H1 (cell line): ENCODE measurements at regions not wholly inside any gene's neighbourhood (a gene's known extent, or its start where the extent isn't known, plus 50 kb on each side); places are given as distances from the start of the nearest gene placed in this dataset.

Source experiments
- CTCF ChIA-PET: fragments of 300-600 bp; sonication (Branson Sonifier 250); formaldehyde crosslinking; loops from one replicate; lab custom pipeline; 2021; ENCODE audit not compliant: partially characterized antibody; lab: Charles Lee
- POLR2A ChIA-PET: fragments of 300-600 bp; sonication (Branson Sonifier 250); formaldehyde crosslinking; loops from one replicate; lab custom pipeline; 2021; ENCODE audit warnings: inconsistent platforms; ENCODE audit not compliant: partially characterized antibody; lab: Charles Lee
- DNase-seq, 2 experiments: peaks; one replicate each; pipeline versions ENCODE4 v3.0.0 to v3.0.0-alpha.2; 2010 to 2022; ENCODE audit warnings: low spot score in 2 of 2, low read depth in 1 of 2, mixed read lengths in 1 of 2
- FAIRE-seq: peaks from 2 replicates; lab custom pipeline; 2011; peaks lifted over from hg19 to GRCh38; lab: Jason Lieb, UNC
- H2AFZ ChIP-seq: 2 replicates; pipeline ENCODE4 v1.8.1; 2012; ENCODE audit warnings: low read length, inconsistent platforms
- H2AK5ac ChIP-seq: 2 replicates; pipeline ENCODE4 v1.6.1; 2013; ENCODE audit warnings: low read depth, low read length
- H2BK120ac ChIP-seq: replicated peaks from 2 replicates; pipeline ENCODE3; 2013; ENCODE audit warnings: low read depth, low read length, inconsistent platforms
- H2BK12ac ChIP-seq: 2 replicates; pipeline ENCODE4 v1.6.1; 2013; ENCODE audit warnings: low read depth, low read length
- H2BK15ac ChIP-seq: 2 replicates; pipeline ENCODE4 v1.6.1; 2013; ENCODE audit warnings: low read length
- H2BK20ac ChIP-seq: 2 replicates; pipeline ENCODE4 v1.6.1; 2013; ENCODE audit warnings: low read length
- H2BK5ac ChIP-seq: 2 replicates; pipeline ENCODE4 v1.6.1; 2013; ENCODE audit warnings: low read depth, low read length
- H3K14ac ChIP-seq: 2 replicates; pipeline ENCODE4 v1.6.1; 2013; ENCODE audit warnings: inconsistent platforms; ENCODE audit not compliant: insufficient read length
- H3K18ac ChIP-seq: 2 replicates; pipeline ENCODE4 v1.6.1; 2013; ENCODE audit warnings: low read length; ENCODE audit errors: extremely low read depth
- H3K23ac ChIP-seq: 2 replicates; pipeline ENCODE4 v1.6.1; 2013; ENCODE audit warnings: inconsistent platforms; ENCODE audit not compliant: insufficient read length
- H3K23me2 ChIP-seq: 2 replicates; pipeline ENCODE4 v1.6.1; 2013; ENCODE audit warnings: low read depth, low read length
- H3K27ac ChIP-seq: 2 replicates; pipeline ENCODE4 v1.6.1; 2011; ENCODE audit warnings: low read depth, low read length, inconsistent platforms
- H3K27me3 ChIP-seq, 4 experiments: replicated peaks in 1 of 4; 1 replicate in 1 of 4; 2 replicates in 3 of 4; pipeline versions ENCODE4 v1.6.1 to v1.8.1; 2011 to 2013; ENCODE audit warnings: low read length in 3 of 4, mild to moderate bottlenecking in 3 of 4, inconsistent platforms in 2 of 4, mixed read lengths in 2 of 4, moderate library complexity in 1 of 4; ENCODE audit not compliant: control insufficient read depth in 3 of 4, insufficient read depth in 3 of 4; ENCODE audit errors: extremely low read depth in 1 of 4
- H3K36me3 ChIP-seq, 4 experiments: 2 replicates each; pipeline versions ENCODE4 v1.6.1 to v1.8.1; 2011 to 2013; ENCODE audit warnings: mild to moderate bottlenecking in 4 of 4, low read length in 3 of 4, moderate library complexity in 2 of 4, control low read depth in 1 of 4, inconsistent platforms in 1 of 4; ENCODE audit not compliant: insufficient read depth in 4 of 4, control insufficient read depth in 2 of 4
- H3K4ac ChIP-seq: replicated peaks from 2 replicates; pipeline ENCODE3; 2013; ENCODE audit warnings: low read length, low read depth, mixed read lengths, inconsistent platforms; ENCODE audit not compliant: insufficient read length
- H3K4me1 ChIP-seq, 4 experiments: replicated peaks in 1 of 4; 1 replicate in 1 of 4; 2 replicates in 3 of 4; pipeline versions ENCODE4 v1.6.1 to v1.8.1; 2011 to 2013; ENCODE audit warnings: low read length in 3 of 4, inconsistent platforms in 2 of 4, mixed read lengths in 1 of 4; ENCODE audit not compliant: insufficient read depth in 4 of 4, control insufficient read depth in 3 of 4
- H3K4me2 ChIP-seq, 2 experiments: 2 replicates each; pipeline versions ENCODE4 v1.6.1 to v1.8.1; 2011 to 2013; ENCODE audit warnings: low read depth in 2 of 2, low read length in 2 of 2, control low read depth in 1 of 2, inconsistent platforms in 1 of 2, mild to moderate bottlenecking in 1 of 2; ENCODE audit not compliant: insufficient read depth in 1 of 2
- H3K4me3 ChIP-seq, 4 experiments: fragments of 200-600, 300-600 bp in 1 of 4; sonication (generic), shearing (Covaris generic), sonication (Bioruptor Twin) in 1 of 4; 2 replicates each; pipeline versions ENCODE4 v1.5.1 to v1.8.1; 2011 to 2016; ENCODE audit warnings: low read length in 4 of 4, low read depth in 3 of 4, control low read depth in 2 of 4, inconsistent platforms in 2 of 4, mild to moderate bottlenecking in 2 of 4, mixed read lengths in 1 of 4, moderate library complexity in 1 of 4; ENCODE audit not compliant: insufficient read depth in 2 of 4; ENCODE audit errors: extremely low read depth in 1 of 4
- H3K56ac ChIP-seq: replicated peaks from 2 replicates; pipeline ENCODE3; 2013; ENCODE audit warnings: low read depth, mild to moderate bottlenecking, mixed read lengths, low read length, inconsistent platforms; ENCODE audit not compliant: insufficient read length
- H3K79me1 ChIP-seq: 2 replicates; pipeline ENCODE4 v1.6.1; 2013; ENCODE audit warnings: low read depth, low read length, control low read depth
- H3K79me2 ChIP-seq, 2 experiments: 2 replicates each; pipeline versions ENCODE4 v1.6.1 to v1.8.1; 2012 to 2013; ENCODE audit warnings: low read length in 2 of 2, mild to moderate bottlenecking in 2 of 2, inconsistent platforms in 1 of 2; ENCODE audit not compliant: insufficient read depth in 2 of 2, control insufficient read depth in 1 of 2
- H3K9ac ChIP-seq, 4 experiments: replicated peaks in 1 of 4; 1 replicate in 1 of 4; 2 replicates in 3 of 4; pipeline versions ENCODE4 v1.6.1 to v1.8.1; 2011 to 2013; ENCODE audit warnings: low read depth in 3 of 4, low read length in 3 of 4, control low read depth in 2 of 4, mild to moderate bottlenecking in 2 of 4, moderate library complexity in 2 of 4, inconsistent platforms in 1 of 4; ENCODE audit errors: extremely low read depth in 1 of 4
- H3K9me3 ChIP-seq, 2 experiments: 2 replicates each; pipeline versions ENCODE4 v1.6.1 to v1.8.1; 2012 to 2013; ENCODE audit warnings: mild to moderate bottlenecking in 2 of 2, moderate library complexity in 2 of 2, control low read depth in 1 of 2, inconsistent platforms in 1 of 2, low read depth in 1 of 2, low read length in 1 of 2, mixed read lengths in 1 of 2; ENCODE audit not compliant: insufficient read depth in 2 of 2
- H4K20me1 ChIP-seq, 2 experiments: replicated peaks in 1 of 2; 2 replicates each; pipeline versions ENCODE3 to v1.8.1; 2011 to 2013; ENCODE audit warnings: inconsistent platforms in 2 of 2, low read length in 2 of 2, mild to moderate bottlenecking in 1 of 2; ENCODE audit not compliant: insufficient read depth in 2 of 2, control insufficient read depth in 1 of 2
- H4K5ac ChIP-seq: 2 replicates; pipeline ENCODE4 v1.6.1; 2013; ENCODE audit warnings: low read length, low read depth, mixed read lengths, inconsistent platforms; ENCODE audit not compliant: insufficient read length
- H4K8ac ChIP-seq: 2 replicates; pipeline ENCODE4 v1.8.0; 2013; ENCODE audit warnings: mild to moderate bottlenecking, moderate library complexity, low read length, inconsistent platforms; ENCODE audit not compliant: insufficient read depth; ENCODE audit errors: extremely low read depth
- H4K91ac ChIP-seq: replicated peaks from 2 replicates; pipeline ENCODE3; 2013; ENCODE audit warnings: low read length, mixed read lengths, inconsistent platforms; ENCODE audit not compliant: insufficient read length
- CREB1 ChIP-seq: IDR thresholded peaks from 2 replicates; pipeline ENCODE4 v1.6.1; 2012; ENCODE audit warnings: inconsistent platforms
- KDM1A ChIP-seq: fragments of 200-600, 300-600 bp; sonication (generic); IDR thresholded peaks from 2 replicates; pipeline ENCODE4 v1.7.1; 2016; ENCODE audit warnings: mild to moderate bottlenecking, low read length, borderline replicate concordance
- NRF1 ChIP-seq: IDR thresholded peaks from 2 replicates; pipeline ENCODE4 v1.6.1; 2011; ENCODE audit warnings: mild to moderate bottlenecking, low read depth, low read length, improper control_type of control experiment
- RAD21 ChIP-seq, 2 experiments: IDR thresholded peaks in 1 of 2; conservative IDR thresholded peaks in 1 of 2; 2 replicates each; pipeline ENCODE4 v1.6.1; 2011; ENCODE audit warnings: low read depth in 2 of 2, low read length in 2 of 2, improper control_type of control experiment in 1 of 2, inconsistent platforms in 1 of 2, mild to moderate bottlenecking in 1 of 2, moderate library complexity in 1 of 2
- SIRT6 ChIP-seq: IDR thresholded peaks from one replicate; pipeline ENCODE4 v1.7.1; 2012; ENCODE audit warnings: low read length, inconsistent platforms
- SIX5 ChIP-seq: IDR thresholded peaks from 2 replicates; pipeline ENCODE4 v1.6.1; 2011; ENCODE audit warnings: mild to moderate bottlenecking, low read depth, low read length
- WGBS, 2 experiments: shearing (Covaris generic) in 1 of 2; methylation state at CpG; one replicate each; pipeline versions ENCODE4 v1.1.6 to v1.1.7; 2013 to 2015; ENCODE audit warnings: low lambda C conversion rate in 2 of 2, mixed read lengths in 2 of 2, inconsistent platforms in 1 of 2, low coverage in 1 of 2, missing lambda C conversion rate in 1 of 2; ENCODE audit not compliant: insufficient replicate concordance in 2 of 2, insufficient coverage in 1 of 2, insufficient read length in 1 of 2; ENCODE audit errors: extremely low coverage in 1 of 2, missing lambda C conversion rate in 1 of 2; 5-methylcytosine and 5-hydroxymethylcytosine counted together

GRCh38 chr4:116066711-116067245, 953.4 kb upstream of the NDST4 start:
- Histone ChIP-seq H3K9ac (no peak overlapping the region), H3K9me3 (peaks cover 0 to 2% of the 10 kb centered on the region in 2 experiments; a peak in 1 of 4 replicates), H3K79me2 (no peaks in the 10 kb centered on the region), H3K14ac (no peak overlapping the region), H3K23me2 (no peaks in the 10 kb centered on the region), H3K56ac (no peak overlapping the region), H2BK15ac (no peak overlapping the region), H4K5ac (no peak overlapping the region), H3K23ac (no peak overlapping the region), H2BK5ac (no peak overlapping the region; the same call in 1 of the 2 replicates), H3K4ac (no peak overlapping the region), H3K4me2 (no peak overlapping the region), H3K36me3 (no peaks in the 10 kb centered on the region), H2BK12ac (no peak overlapping the region), H3K27ac (no peak overlapping the region), H4K20me1 (no peaks in the 10 kb centered on the region), H4K8ac (no peak overlapping the region; the same call in 1 of the 2 replicates), H3K4me1 (no peaks in the 10 kb centered on the region), H3K79me1 (no peaks in the 10 kb centered on the region), H3K27me3 (no peaks in the 10 kb centered on the region), H3K4me3 (no peak overlapping the region), H2AK5ac (no peak overlapping the region), H2AFZ (peak overlapping the region; percentile 72; the same call in 1 of the 2 replicates), H2BK120ac (no peak overlapping the region), H2BK20ac (no peak overlapping the region), H3K18ac (no peak overlapping the region), H4K91ac (no peak overlapping the region)
- WGBS, 2 experiments: 93% methylated on average over 5 of the region's 5 CpGs; no CpG with 5 or more reads in 1 of the 2 experiments
- CTCF ChIA-PET: interaction anchor here (0.6 to 1.5 kb wide), 4 partner anchors 11 to 214 kb away, joined by 3 to 4 read pairs (median 4); no protein-coding TSS in a partner anchor
- no peak for DNase-seq
- TF ChIP-seq SIRT6: no peak
- TF ChIP-seq CREB1: no peak
- TF ChIP-seq SIX5: no peak
- no peak for TF ChIP-seq KDM1A
- TF ChIP-seq RAD21 (IDR thresholded peaks at IDR 0.05 in 1 of 2, conservative IDR thresholded peaks at IDR 0.05 in 1 of 2; ENCODE audit: low read depth in 2 of 2, low read length in 2 of 2): no peak
- no peak for TF ChIP-seq NRF1
- POLR2A ChIA-PET: no interaction called here
- no peak for FAIRE-seq
